HG03060 (cell line): ENCODE measurements at regions not wholly inside any gene's neighbourhood (a gene's known extent, or its start where the extent isn't known, plus 50 kb on each side); places are given as distances from the start of the nearest gene placed in this dataset.

Experiments used
- ATAC-seq: cut with Tn5 transposase; IDR thresholded peaks from one replicate; pipeline ENCODE4 v1.9.1; 2021; ENCODE audit warnings: low read depth, moderate number of reproducible peaks; ENCODE audit not compliant: unreplicated experiment

- no peak for ATAC-seq
These were observed 50.3 kb upstream of the ETAA1 start for GRCh38 chr2:67346718-67347407.
